WTC11 (cell line): ENCODE measurements at regions not wholly inside any gene's neighbourhood (a gene's known extent, or its start where the extent isn't known, plus 50 kb on each side); places are given as distances from the start of the nearest gene placed in this dataset.

ENCODE experiments used
- CTCF ChIP-seq: fragments of 200-600 bp; IDR thresholded peaks from 2 replicates; pipeline ENCODE4 v1.8.0; 2022; ENCODE audit warnings: antibody characterized with exemption
- STAT6 ChIP-seq: sonication (generic); formaldehyde crosslinking; conservative IDR thresholded peaks from 2 replicates; pipeline ENCODE4 v1.8.1; 2023; ENCODE audit warnings: mild to moderate bottlenecking, low read depth, missing genetic modification reagents, moderate library complexity
- TF ChIP-seq, protein P1 (sequence below): sonication (generic); formaldehyde crosslinking; IDR thresholded peaks from 2 replicates; pipeline ENCODE4 v1.8.1; 2022; ENCODE audit warnings: low read depth, mild to moderate bottlenecking, moderate library complexity, missing genetic modification reagents, borderline replicate concordance
- TF ChIP-seq, protein P2 (sequence below): sonication (generic); formaldehyde crosslinking; IDR thresholded peaks from 2 replicates; pipeline ENCODE4 v1.8.1; 2023; ENCODE audit warnings: mild to moderate bottlenecking, missing genetic modification reagents, borderline replicate concordance

GRCh38 chr6:97653076-97653475 lies 370.1 kb upstream of the MMS22L start:
- TF ChIP-seq CTCF (no peak), STAT6 (no peak)
- TF ChIP-seq, protein P1, sequence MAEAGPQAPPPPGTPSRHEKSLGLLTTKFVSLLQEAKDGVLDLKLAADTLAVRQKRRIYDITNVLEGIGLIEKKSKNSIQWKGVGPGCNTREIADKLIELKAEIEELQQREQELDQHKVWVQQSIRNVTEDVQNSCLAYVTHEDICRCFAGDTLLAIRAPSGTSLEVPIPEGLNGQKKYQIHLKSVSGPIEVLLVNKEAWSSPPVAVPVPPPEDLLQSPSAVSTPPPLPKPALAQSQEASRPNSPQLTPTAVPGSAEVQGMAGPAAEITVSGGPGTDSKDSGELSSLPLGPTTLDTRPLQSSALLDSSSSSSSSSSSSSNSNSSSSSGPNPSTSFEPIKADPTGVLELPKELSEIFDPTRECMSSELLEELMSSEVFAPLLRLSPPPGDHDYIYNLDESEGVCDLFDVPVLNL (CRISPR knock-in tag) = no peak
- TF ChIP-seq, protein P2, sequence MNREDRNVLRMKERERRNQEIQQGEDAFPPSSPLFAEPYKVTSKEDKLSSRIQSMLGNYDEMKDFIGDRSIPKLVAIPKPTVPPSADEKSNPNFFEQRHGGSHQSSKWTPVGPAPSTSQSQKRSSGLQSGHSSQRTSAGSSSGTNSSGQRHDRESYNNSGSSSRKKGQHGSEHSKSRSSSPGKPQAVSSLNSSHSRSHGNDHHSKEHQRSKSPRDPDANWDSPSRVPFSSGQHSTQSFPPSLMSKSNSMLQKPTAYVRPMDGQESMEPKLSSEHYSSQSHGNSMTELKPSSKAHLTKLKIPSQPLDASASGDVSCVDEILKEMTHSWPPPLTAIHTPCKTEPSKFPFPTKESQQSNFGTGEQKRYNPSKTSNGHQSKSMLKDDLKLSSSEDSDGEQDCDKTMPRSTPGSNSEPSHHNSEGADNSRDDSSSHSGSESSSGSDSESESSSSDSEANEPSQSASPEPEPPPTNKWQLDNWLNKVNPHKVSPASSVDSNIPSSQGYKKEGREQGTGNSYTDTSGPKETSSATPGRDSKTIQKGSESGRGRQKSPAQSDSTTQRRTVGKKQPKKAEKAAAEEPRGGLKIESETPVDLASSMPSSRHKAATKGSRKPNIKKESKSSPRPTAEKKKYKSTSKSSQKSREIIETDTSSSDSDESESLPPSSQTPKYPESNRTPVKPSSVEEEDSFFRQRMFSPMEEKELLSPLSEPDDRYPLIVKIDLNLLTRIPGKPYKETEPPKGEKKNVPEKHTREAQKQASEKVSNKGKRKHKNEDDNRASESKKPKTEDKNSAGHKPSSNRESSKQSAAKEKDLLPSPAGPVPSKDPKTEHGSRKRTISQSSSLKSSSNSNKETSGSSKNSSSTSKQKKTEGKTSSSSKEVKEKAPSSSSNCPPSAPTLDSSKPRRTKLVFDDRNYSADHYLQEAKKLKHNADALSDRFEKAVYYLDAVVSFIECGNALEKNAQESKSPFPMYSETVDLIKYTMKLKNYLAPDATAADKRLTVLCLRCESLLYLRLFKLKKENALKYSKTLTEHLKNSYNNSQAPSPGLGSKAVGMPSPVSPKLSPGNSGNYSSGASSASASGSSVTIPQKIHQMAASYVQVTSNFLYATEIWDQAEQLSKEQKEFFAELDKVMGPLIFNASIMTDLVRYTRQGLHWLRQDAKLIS (CRISPR knock-in tag) = no peak
